ENCODE measurements at regions not wholly inside any gene's neighbourhood (a gene's known extent, or its start where the extent isn't known, plus 50 kb on each side); places are given as distances from the start of the nearest gene placed in this dataset.
"Not testable (repeated sequence)": the region's sequence is repeated elsewhere in the genome, so short reads cannot be mapped to it uniquely, and the experiment has no call there.

DNA sequence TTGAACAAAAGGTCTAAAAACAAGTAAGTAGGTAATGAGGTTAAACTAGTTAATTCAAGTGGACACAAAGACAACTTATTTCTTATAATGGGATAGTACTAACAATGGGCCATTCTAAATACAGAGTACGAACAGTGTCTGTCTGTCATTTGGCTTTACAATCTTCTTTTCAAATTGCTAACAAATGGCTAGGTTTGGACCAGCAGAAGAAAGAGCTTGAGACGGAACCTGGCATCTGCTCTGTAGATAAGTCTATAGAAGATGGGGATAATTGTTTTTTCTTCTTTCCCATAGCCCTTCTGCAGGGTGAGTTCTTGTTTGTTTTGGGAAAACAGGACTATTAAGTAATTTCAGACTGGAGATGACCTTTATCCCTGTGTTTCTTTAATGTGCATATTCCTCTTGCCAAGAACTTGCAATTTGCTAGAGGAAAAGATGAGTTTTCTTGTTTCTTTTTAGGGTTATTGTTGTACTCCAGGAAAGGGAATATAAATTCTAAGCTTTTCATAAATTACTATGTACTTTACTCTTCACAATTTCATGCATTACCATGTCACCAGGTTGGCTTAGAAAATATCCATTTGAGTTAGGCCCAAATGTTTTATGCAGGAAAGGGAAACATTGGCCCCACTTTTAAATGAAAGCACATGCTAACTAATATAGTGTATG, 500.5 kb upstream of the SYT4 start:
- DNase-seq (ENCODE audit: low spot score in 2 of 2): no peak
- ATAC-seq: no peak
- Mint-ChIP-seq H3K27ac (no peak overlapping the region), H3K9me3 (peaks cover 7 to 9% of the 10 kb centered on the region in 2 donors), H3K36me3 (no peaks in the 10 kb centered on the region)

DNA sequence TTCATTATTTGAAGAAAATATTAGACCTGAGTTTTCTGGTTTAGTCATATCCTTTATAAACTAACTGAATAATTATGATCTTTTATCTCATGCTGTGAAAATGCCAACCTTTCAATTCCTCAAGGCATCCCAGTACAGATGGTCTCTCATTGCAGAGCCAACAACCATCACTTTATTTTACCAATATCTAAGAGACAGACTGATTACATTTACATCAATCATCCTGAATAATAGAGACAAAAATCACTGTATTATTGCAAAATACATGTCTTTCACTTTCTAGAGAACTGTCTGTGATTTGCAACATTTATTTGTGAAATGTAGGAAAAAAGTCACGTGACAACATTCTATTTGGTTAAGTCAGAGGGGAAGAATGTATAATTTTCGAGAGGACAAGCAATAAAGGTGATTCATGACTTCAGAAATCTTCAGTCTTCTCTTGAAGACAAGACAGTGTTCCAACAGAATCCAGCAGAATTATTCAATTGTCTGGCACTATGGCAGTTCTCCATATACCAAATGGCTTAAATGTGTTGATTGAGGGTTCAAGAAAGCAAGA, 503.6 kb upstream of the SYT4 start:
- no peak for DNase-seq (ENCODE audit: low spot score in 2 of 2)
- Mint-ChIP-seq H3K27ac (no peak overlapping the region), H3K9me3 (peaks cover 8 to 12% of the 10 kb centered on the region in 2 donors), H3K36me3 (no peaks in the 10 kb centered on the region)
- no peak for ATAC-seq

DNA sequence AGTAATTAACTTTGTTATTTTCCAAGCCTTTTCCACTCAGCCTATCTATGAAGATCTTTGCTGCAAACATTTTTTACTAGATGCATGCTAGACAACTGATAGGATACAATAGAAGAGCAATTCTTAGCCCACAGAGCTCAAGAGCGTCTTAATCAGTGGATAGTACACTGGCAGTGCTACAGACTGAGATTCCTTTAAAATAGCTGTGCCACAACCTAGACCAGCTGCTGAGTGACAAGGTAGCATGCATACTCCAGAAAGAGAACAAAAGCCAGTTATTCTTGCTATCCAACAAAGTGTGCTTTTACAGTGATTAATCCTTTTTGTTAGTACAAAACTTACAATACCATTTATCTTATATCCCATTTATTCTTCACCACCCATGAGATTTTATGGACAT, 507.9 kb upstream of the SYT4 start:
- ATAC-seq: no peak
- DNase-seq (ENCODE audit: low spot score in 2 of 2): no peak
- H3K36me3 Mint-ChIP-seq: no peaks in the 10 kb centered on the region
- H3K27ac Mint-ChIP-seq: no peak overlapping the region
- H3K9me3 Mint-ChIP-seq: peaks cover 8 to 10% of the 10 kb centered on the region in 2 donors

DNA sequence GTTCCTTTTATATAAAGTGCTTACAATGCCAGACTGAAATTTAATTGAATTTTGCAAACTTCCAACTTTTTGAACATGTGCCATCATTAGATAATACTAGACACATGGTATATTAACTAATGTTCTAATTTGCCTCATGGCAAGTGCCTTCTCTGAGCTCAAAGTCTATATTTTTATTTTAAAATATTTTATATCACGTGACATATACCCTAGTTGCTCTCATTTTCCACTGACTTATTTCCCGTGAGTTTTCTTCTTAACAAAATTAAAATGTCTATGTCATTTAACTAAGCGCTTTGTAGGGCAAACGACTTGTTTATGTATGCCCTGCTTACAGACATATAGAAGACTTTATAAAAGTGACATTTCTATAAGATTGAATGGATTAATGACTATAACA, 509.6 kb upstream of the SYT4 start:
- H3K27ac Mint-ChIP-seq: no peak overlapping the region
- DNase-seq (ENCODE audit: low spot score in 2 of 2) (no peak), ATAC-seq (no peak)
- H3K36me3 Mint-ChIP-seq: no peaks in the 10 kb centered on the region
- H3K9me3 Mint-ChIP-seq: peaks cover 8 to 10% of the 10 kb centered on the region in 2 donors

DNA sequence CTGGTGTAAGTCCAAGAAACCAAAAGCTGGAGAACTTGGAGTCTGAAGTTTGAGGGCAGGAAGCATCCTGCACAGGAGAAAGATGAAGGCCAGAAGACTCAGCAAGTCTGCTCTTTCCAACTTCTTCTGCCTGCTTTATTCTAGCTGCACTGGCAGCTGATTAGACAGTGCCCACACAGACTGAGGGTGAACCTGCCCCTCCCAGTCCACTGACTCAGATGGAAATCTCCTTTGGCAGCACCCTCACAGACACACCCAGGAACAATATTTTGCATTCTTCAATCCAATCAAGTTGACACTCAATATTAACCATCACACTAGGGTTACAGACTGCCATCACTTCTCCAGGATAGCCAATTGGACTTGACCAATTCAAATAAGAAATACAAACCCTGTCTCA, 510.4 kb upstream of the SYT4 start:
- not testable (repeated sequence) for H3K36me3 Mint-ChIP-seq; H3K9me3 Mint-ChIP-seq; H3K27ac Mint-ChIP-seq; ATAC-seq; DNase-seq (ENCODE audit: low spot score in 2 of 2)

DNA sequence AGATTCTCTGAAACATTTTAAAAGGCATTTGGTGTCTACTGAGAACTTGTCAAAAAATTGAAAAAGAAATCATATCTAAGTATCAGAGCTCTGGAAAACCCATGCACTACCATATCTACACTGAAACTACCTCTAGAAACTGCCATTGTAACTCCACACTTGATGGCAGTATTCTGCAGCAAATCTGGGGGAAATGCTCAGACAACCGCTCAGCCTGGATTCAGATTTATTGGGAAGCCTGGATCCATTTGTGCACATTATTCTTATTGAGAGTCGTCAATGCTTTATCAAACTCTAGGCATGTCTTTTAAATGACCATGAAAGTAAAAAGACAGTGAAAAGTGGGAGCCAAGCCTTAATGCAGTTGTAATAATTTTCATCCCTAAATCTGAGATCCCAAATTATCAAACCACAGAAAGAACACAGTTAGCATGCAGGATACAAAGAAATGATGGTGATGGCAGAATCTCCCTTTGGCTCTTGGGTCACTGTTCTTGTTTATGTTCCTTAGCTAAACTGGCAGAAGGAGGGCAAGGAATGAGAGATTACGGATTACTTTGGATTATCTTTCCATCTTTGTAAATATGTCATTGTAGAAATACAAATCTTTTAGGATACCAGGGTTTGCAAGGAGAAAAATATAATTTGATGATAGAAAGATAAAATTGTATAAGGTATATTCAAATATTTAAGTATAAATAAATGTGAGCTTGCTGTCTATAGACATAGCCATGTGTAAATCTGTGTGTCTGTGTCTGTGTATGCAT, 512.1 kb upstream of the SYT4 start:
- ATAC-seq (no peak), DNase-seq (ENCODE audit: low spot score in 2 of 2) (no peak)
- no peaks in the 10 kb centered on the region for H3K36me3 Mint-ChIP-seq
- H3K27ac Mint-ChIP-seq: no peak overlapping the region
- peaks cover 4 to 6% of the 10 kb centered on the region in 2 donors for H3K9me3 Mint-ChIP-seq

DNA sequence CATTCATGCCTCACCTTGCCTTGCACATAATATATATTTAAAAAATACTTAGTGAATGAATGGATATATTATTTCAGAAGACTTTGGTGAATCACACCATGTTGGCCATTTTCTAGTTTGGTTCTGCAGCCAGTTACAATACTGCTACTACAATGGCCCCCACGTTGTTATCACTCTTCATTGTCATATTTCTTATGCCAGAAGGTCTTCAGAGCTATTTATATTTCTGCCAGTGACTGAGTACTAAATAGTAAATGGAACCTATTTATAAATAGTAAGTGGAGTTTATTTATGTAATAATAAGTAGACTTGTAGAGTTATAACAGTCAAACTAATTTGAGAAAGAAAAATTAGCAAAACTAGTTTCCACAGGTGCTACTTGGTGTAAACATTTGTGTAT, 516.6 kb upstream of the SYT4 start:
- DNase-seq (ENCODE audit: low spot score in 2 of 2) (no peak), ATAC-seq (no peak)
- Mint-ChIP-seq H3K36me3 (no peaks in the 10 kb centered on the region), H3K27ac (no peak overlapping the region), H3K9me3 (peaks cover 0 to 6% of the 10 kb centered on the region in 2 donors)

DNA sequence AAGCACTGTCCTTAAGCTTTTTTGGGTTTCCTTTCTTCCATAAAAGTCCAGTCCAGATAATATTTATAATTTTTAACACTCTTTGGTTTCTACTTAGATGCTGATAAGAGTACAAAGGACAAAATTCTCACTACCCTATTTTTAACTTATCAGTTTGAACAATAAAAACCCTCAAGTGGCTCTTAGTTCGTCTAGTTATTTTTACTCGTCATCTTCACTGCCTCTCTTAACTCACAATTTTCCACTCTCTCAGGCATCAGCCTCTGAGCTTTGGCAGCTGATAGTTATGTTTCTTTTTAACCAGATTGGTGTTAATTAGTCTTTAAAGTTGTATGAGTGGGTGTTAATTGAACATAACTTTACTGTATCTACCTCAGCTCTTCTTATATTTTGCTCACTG, 517.1 kb upstream of the SYT4 start:
- H3K9me3 Mint-ChIP-seq: peaks cover 0 to 4% of the 10 kb centered on the region in 2 donors
- H3K27ac Mint-ChIP-seq: no peak overlapping the region

DNA sequence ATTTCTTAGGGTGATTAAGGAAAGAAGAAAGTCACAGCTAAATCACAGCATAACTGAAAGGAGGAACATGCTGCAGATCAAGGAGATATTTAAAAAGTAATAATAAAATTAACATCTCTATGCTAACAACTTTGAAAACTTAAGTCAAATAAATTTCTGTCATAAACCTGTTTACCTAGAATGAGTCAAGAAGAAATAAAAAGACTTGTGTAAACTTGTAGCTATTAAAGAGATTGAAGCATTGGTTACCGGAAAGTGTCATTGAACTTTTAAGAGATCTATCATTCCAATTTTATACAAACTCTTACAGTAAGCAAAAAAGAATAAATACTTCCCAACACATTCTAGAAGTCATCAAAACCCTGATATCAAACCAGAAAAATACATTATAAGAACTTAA, 520.1 kb upstream of the SYT4 start:
- Mint-ChIP-seq H3K27ac (no peak overlapping the region), H3K9me3 (peaks cover 10 to 14% of the 10 kb centered on the region in 2 donors), H3K36me3 (no peaks in the 10 kb centered on the region)
- no peak for ATAC-seq
- no peak for DNase-seq (ENCODE audit: low spot score in 2 of 2)

More for the DNA sequence above, 517.1 kb upstream of the SYT4 start:
- no peaks in the 10 kb centered on the region for H3K36me3 Mint-ChIP-seq
- ATAC-seq: no peak
- no peak for DNase-seq (ENCODE audit: low spot score in 2 of 2)

DNA sequence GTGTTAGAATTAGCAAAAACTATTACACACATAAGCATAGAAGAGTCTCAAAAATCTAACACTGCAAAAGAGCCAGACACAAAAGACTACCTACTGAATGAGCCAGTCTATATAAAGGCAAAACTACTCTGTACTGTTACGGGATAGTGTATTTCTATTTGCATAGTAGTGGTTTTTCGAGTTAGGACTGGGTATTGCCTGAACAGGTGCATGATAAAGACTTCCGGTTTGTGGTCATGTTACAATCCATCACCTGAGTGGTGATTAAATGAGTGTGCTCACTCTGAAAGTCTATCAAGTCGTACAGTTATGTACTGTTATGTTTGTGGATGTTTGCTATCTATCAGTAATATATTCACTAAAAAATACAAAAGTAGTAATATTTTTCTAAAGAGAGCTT, 523.3 kb upstream of the SYT4 start:
- peaks cover 19 to 30% of the 10 kb centered on the region in 2 donors for H3K9me3 Mint-ChIP-seq
- ATAC-seq (no peak), DNase-seq (ENCODE audit: low spot score in 2 of 2) (no peak)
- peaks cover 0 to 4% of the 10 kb centered on the region in 2 donors for H3K36me3 Mint-ChIP-seq
- H3K27ac Mint-ChIP-seq: no peak overlapping the region

DNA sequence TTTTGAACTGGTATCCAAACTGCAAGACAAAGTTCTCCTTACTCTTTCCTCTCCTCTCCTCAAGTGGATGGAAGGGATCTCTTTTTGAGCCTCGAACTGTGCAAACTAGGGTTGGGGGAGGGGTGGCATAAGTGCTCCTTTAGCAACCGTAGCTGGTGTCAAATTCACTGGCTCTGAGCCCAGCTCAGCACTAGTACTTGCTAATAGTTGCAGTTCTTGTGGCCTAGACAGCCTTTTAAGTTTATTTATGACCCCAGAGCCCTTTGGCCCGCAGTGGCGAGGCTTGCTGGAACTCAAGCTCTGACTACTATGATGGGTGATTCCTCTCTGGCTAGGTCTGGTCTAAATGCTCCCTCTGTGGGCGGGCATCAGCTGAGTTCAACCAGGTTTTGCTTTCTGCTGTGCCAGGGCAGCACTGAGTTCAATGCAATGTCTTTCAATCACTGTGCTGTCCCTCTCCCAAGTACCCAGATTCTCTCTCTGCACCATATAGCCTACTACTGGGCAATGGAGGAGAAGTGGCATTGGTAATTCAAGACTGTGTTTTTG, 528.4 kb upstream of the SYT4 start:
- ATAC-seq: no peak
- DNase-seq (ENCODE audit: low spot score in 2 of 2): no peak
- peaks cover 27 to 39% of the 10 kb centered on the region in 2 donors for H3K9me3 Mint-ChIP-seq
- H3K36me3 Mint-ChIP-seq: peaks cover 0 to 4% of the 10 kb centered on the region in 2 donors
- no peak overlapping the region for H3K27ac Mint-ChIP-seq

DNA sequence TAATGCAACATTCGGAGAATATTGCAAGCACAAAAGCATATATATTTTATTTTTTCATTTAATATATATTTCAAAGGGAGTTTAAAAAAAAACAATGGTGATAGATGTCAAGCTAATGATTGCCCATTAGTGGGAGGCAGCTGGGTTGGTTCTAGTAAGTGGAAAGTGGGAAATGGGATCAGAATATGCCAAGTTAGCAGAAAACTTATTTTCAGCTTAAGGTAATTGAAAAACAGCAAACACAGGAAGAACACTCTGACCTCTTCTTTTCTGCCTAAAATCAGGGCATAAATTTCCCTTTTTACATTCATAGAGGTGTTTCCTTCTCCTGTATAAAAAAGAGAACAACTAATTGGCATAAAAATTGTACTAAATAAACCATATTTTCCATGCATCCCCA, 535.3 kb upstream of the SYT4 start:
- H3K36me3 Mint-ChIP-seq: no peaks in the 10 kb centered on the region
- DNase-seq (ENCODE audit: low spot score in 2 of 2): no peak

DNA sequence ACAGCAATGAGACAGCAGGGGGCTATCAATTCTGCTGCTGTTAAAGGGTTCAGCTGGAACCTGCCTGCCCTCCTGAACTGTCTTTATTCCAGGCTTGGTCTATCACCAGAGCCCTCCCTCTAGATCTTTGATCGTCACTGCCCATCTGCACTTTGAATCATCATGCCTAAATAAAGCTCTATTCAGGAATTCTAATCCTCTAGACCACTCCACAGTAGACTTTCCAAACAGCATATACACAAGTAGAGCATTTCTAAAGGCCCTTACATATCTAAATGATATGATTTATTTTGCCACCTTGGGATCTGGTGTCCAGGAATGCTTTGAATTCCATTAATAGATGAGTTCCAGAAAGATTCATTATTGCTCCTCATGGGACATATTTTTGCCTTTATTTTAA, 542.1 kb upstream of the SYT4 start:
- Mint-ChIP-seq H3K27ac (no peak overlapping the region), H3K9me3 (peaks cover 12% of the 10 kb centered on the region in 2 donors), H3K36me3 (no peaks in the 10 kb centered on the region)
- ATAC-seq (no peak), DNase-seq (ENCODE audit: low spot score in 2 of 2) (no peak)

More for the DNA sequence above, 535.3 kb upstream of the SYT4 start:
- no peak overlapping the region for H3K27ac Mint-ChIP-seq
- no peak for ATAC-seq
- peaks cover 6 to 10% of the 10 kb centered on the region in 2 donors for H3K9me3 Mint-ChIP-seq

DNA sequence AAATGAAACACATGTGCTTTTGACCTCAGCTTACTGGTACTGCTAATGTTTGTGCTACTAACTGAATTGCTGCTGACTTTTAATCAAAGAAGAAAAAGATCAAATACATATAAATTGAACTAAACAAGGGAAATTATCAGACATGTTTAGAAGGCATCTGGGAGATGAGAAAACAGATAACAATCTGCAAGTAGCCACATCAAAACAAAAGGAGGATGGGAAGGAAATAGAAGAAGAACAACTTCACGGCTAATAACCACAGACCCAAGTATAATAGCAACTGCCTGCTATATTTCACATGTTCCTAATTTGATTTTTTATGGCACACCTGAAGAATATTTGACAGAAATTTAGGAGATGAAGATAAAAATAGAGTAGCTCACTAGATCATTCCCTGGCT, 542.6 kb upstream of the SYT4 start:
- ATAC-seq: no peak
- DNase-seq (ENCODE audit: low spot score in 2 of 2): no peak
- Mint-ChIP-seq H3K36me3 (no peaks in the 10 kb centered on the region), H3K27ac (no peak overlapping the region), H3K9me3 (peaks cover 15 to 16% of the 10 kb centered on the region in 2 donors)

DNA sequence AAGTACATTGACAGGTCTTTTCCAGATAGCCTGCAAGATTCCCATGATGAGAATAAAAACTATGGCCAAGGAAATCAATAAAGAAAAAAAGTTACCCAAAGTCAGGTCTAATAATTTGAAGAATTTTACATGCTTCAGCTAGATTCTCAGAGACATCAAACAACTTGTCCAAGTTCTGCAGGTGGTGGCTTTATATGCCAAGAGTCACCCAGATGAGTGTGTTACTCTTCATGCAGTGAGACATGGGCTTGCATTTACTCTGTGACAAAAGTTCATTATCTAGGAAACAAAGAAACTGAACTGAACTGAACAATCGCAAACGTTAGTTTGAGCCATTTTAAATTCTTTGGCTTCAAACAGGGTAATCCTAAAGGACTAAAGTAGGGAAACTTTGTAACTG, 548.5 kb upstream of the SYT4 start:
- Mint-ChIP-seq H3K9me3 (peaks cover 11 to 17% of the 10 kb centered on the region in 2 donors), H3K36me3 (no peaks in the 10 kb centered on the region), H3K27ac (no peak overlapping the region)
- ATAC-seq (no peak), DNase-seq (ENCODE audit: low spot score in 2 of 2) (no peak)

DNA sequence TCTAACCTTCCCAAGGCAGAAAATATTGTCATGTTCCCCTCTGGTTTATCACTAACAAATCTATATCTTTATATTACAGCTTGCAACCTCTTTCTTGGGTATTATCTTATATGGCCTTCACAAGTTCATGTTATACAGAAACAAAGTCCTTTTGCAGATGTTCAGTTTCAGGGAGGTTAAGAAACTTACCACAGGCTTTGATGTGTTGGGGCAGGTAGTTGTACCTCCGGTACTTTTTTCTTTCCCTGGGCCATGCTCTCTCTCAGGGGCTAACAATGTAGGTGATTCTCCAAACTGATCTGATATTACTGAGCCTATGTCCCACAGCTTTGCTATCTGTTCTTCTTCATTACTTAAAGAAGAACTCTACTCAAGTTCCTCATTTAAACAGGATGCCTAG, 548.9 kb upstream of the SYT4 start:
- DNase-seq (ENCODE audit: low spot score in 2 of 2): no peak
- H3K27ac Mint-ChIP-seq: no peak overlapping the region
- no peak for ATAC-seq

DNA sequence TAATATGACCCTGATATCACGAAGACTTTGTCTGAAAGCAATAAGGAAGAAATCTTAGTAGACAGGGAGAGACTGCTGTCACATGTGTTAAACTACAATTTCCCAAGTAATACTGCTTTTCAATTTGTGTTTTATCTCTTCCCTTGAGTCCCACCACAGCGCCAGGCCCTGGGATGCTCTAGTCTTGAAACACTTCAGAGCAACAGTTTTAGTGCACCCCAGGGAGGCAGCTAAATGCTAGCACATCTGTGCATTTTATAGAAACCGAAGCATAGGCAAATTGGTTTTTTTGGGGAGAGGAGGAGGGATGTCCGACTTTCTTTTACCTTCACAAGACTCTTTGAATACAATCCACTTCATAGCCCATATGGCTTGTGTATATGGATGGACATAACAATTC, 550.0 kb upstream of the SYT4 start:
- Mint-ChIP-seq H3K9me3 (peaks cover 11 to 17% of the 10 kb centered on the region in 2 donors), H3K27ac (no peak overlapping the region)

More for the DNA sequence above, 548.9 kb upstream of the SYT4 start:
- H3K9me3 Mint-ChIP-seq: peaks cover 11 to 17% of the 10 kb centered on the region in 2 donors
- no peaks in the 10 kb centered on the region for H3K36me3 Mint-ChIP-seq

More for the DNA sequence above, 550.0 kb upstream of the SYT4 start:
- DNase-seq (ENCODE audit: low spot score in 2 of 2) (no peak), ATAC-seq (no peak)
- no peaks in the 10 kb centered on the region for H3K36me3 Mint-ChIP-seq

Measured in activated naive CD4-positive, alpha-beta T cell treated with anti-CD3 and anti-CD28 coated beads, Interleukin-2, amount 50 U/mL, for 72 hours (primary cell).